ENCODE measurements at regions not wholly inside any gene's neighbourhood (a gene's known extent, or its start where the extent isn't known, plus 50 kb on each side); places are given as distances from the start of the nearest gene placed in this dataset.

DNA sequence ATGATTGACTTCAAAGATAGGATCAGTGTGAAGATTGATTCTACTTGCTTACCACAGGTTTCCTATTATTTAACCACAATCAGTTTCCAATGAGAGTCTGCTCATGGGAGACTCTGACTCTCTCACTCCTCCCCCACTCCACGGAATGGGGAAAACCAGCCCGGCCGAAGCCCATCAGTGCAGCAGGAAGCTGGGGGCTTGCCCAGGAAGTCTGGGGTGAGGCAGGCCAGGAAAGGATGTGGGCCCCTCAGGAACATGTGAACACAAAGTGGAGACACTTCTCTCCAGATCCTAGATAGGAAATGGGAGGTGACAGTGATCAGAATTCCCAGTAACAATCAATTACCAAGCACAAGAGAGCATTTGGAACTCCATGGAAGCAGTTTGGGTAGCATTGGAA is 144.2 kb downstream of the TTLL2 start:
- TF ChIP-seq TAF1 (IDR thresholded peaks at IDR 0.05; ENCODE audit: low read depth, low read length) (no peak), POLR2A (IDR thresholded peaks at IDR 0.05; ENCODE audit: low read depth, low read length) (no peak), POLR2AphosphoS5 (IDR thresholded peaks at IDR 0.05; ENCODE audit: low read depth, low read length) (no peak)
